IPS-15b (cell line): ENCODE measurements at regions not wholly inside any gene's neighbourhood (a gene's known extent, or its start where the extent isn't known, plus 50 kb on each side); places are given as distances from the start of the nearest gene placed in this dataset.
"Not testable (repeated sequence)": the region's sequence is repeated elsewhere in the genome, so short reads cannot be mapped to it uniquely, and the experiment has no call there.

Experiments
- H3K27me3 ChIP-seq: one replicate; pipeline ENCODE4 v1.6.1; 2013; ENCODE audit warnings: low read length; ENCODE audit not compliant: control insufficient read depth, insufficient read depth
- H3K36me3 ChIP-seq: one replicate; pipeline ENCODE4 v1.6.1; 2013; ENCODE audit warnings: low read length; ENCODE audit not compliant: control insufficient read depth, insufficient read depth
- H3K4me1 ChIP-seq: one replicate; pipeline ENCODE4 v1.6.1; 2013; ENCODE audit warnings: mild to moderate bottlenecking, low read length; ENCODE audit not compliant: control insufficient read depth, insufficient read depth
- H3K4me3 ChIP-seq: one replicate; pipeline ENCODE4 v1.5.1; 2013; ENCODE audit warnings: low read depth, low read length
- H3K9ac ChIP-seq: one replicate; pipeline ENCODE4 v1.6.1; 2013; ENCODE audit warnings: low read depth, mild to moderate bottlenecking, low read length
- H3K9me3 ChIP-seq: one replicate; pipeline ENCODE4 v1.6.1; 2013; ENCODE audit warnings: mild to moderate bottlenecking, low read length; ENCODE audit not compliant: control insufficient read depth, insufficient read depth

DNA sequence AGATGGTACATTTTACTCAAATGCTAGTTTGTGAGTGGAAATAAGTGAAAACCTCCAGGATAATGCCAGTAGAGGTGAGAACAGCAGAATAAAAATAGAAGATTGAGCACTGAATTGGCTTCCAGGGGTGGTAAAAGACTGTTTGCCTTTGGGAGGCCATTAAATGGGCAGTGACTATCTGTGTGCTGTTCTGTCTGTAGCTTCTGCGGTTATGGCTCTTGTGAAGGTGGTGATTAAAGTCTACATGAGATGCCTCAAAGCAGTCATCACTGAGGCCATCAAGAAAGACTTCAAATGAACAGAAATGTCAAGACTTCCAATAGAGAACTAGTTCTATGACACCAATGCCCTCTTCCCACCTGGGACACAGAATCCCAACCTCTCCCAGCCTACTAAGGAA, 108.8 kb downstream of the EFHB start:
- Histone ChIP-seq H3K9ac (no peak overlapping the region), H3K4me3 (no peak overlapping the region), H3K4me1 (no peaks in the 10 kb centered on the region), H3K9me3 (no peaks in the 10 kb centered on the region), H3K27me3 (no peaks in the 10 kb centered on the region), H3K36me3 (no peaks in the 10 kb centered on the region)

DNA sequence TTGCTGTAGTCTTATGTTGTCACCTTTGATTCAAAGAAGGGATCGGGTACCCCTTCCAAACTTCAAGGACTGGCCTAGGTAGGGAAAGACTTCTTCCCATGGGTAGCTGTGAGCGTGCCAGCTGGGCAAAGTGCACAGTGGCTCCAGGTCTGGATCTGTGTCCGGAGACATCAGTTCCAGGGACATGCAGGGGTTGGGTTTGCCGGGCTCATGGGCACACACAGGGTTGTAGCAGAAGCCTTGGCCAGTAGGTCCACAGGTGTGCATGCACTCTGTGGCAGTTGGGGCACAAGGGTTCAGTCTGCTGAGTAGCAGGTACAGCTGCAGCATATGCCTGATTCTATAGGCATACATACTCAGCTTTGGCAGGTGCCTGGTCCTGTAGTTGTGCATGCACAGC, 111.2 kb downstream of the EFHB start:
- Histone ChIP-seq H3K36me3 (no peaks in the 10 kb centered on the region), H3K9me3 (no peaks in the 10 kb centered on the region), H3K9ac (no peak overlapping the region), H3K4me3 (no peak overlapping the region), H3K27me3 (no peaks in the 10 kb centered on the region), H3K4me1 (no peaks in the 10 kb centered on the region)

DNA sequence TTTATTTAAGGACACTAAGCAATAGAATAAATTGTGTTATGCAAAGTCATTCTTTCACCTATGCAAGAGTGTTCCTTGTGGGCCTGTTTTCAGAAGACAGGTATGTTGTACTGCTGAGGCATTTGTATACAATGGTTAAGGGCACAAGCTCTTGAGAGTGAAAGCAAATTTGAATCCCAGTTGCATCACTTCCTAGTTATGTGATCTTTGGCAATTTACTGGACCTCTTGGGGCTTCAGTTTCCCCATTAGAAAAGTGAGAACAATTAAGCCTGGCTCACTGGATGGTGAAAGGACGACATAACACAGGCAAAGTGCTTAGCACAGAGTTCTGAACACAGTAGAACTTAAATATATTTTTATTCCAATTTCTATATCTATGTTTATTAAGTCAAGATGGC, 117.4 kb downstream of the EFHB start:
- no peak overlapping the region for H3K4me3 ChIP-seq
- H3K9me3 ChIP-seq: no peaks in the 10 kb centered on the region
- H3K36me3 ChIP-seq: no peaks in the 10 kb centered on the region
- no peak overlapping the region for H3K9ac ChIP-seq
- H3K4me1 ChIP-seq: no peaks in the 10 kb centered on the region
- H3K27me3 ChIP-seq: no peaks in the 10 kb centered on the region

DNA sequence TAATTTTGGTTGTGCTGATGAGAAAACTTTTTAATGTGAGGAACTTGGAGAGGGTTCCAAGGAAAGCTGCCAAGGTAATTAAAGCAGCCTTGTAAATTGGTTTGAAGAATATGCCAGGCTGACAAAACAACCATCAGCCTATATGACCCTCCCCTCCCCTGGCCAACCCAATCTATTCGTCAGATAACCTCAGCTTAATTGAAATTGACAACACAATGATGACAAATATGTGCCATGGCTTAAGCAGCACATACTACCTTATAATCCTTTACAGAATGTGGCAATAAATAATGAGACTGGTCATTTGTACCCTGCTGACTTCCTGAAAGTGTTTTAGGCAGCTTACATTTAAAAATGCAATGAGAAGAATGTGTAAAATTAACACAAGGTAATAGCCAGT, 118.2 kb downstream of the EFHB start:
- Histone ChIP-seq H3K9ac (no peak overlapping the region), H3K27me3 (no peaks in the 10 kb centered on the region), H3K4me1 (no peaks in the 10 kb centered on the region), H3K4me3 (no peak overlapping the region), H3K36me3 (no peaks in the 10 kb centered on the region), H3K9me3 (no peaks in the 10 kb centered on the region)

DNA sequence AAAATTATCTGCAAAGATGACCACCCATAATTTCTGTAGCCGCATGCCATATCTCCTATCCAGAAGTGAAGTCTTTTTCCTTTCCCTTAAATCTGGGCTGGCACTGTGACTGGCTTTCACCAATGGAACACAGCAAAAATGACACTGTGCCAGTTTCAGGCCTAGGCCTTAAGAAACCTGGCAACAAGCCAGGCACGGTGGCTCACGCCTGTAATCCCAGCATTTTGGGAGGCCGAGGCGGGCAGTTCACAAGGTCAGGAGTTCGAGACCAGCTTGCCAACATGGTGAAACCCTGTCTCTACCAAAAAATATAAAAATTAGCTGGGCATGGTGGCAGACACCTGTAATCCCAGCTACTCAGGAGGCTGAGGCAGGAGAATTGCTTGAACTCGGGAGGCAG, 120.3 kb downstream of the EFHB start:
- H3K27me3 ChIP-seq, H3K36me3 ChIP-seq, H3K9me3 ChIP-seq, H3K4me1 ChIP-seq, H3K4me3 ChIP-seq, H3K9ac ChIP-seq: not testable (repeated sequence)

DNA sequence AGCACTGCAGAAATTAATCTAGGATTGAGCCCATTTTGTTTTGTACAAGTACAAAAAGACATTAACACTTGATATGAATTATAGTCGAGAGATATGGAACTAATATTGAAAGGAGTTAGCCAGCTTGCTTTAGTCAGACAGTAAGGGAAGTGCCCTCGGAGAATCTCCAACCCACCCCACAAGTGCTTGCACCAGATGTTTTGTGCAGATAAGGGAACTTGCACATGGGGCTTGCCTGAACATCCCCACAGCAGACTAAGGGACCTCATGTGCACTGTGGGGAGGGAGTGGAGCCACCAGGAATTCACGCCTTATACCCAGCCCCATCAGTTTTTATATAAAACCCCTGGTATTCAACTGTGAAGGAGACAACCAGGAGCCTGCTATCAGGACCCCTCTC, 122.3 kb downstream of the EFHB start:
- Histone ChIP-seq H3K9ac (no peak overlapping the region), H3K9me3 (no peaks in the 10 kb centered on the region)

DNA sequence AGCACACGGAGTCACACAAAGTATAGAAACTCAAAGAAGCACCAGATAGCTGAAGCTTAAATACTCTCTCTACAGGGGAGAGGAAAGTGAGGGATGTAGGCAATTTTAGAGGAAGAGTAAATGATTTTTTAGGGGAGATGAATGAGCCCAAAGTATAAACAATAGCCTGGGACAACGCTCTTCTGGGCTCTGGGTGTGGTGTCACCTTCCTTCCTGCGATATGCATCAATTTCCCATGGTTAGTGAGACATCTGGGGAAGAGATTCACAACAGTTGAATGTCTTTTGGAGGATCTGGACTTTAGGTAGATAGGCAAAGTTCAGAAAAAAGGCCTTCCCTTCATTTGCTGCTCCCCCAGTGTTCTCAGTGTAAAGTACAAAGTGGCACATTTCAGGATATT, 125.2 kb downstream of the EFHB start:
- no peak overlapping the region for H3K9ac ChIP-seq
- H3K27me3 ChIP-seq: no peaks in the 10 kb centered on the region
- H3K36me3 ChIP-seq: no peaks in the 10 kb centered on the region
- H3K4me1 ChIP-seq: peaks cover 12% of the 10 kb centered on the region
- H3K9me3 ChIP-seq: no peaks in the 10 kb centered on the region
- no peak overlapping the region for H3K4me3 ChIP-seq

More for the DNA sequence above, 122.3 kb downstream of the EFHB start:
- Histone ChIP-seq H3K36me3 (no peaks in the 10 kb centered on the region), H3K4me3 (no peak overlapping the region), H3K27me3 (no peaks in the 10 kb centered on the region), H3K4me1 (peaks cover 12% of the 10 kb centered on the region)

DNA sequence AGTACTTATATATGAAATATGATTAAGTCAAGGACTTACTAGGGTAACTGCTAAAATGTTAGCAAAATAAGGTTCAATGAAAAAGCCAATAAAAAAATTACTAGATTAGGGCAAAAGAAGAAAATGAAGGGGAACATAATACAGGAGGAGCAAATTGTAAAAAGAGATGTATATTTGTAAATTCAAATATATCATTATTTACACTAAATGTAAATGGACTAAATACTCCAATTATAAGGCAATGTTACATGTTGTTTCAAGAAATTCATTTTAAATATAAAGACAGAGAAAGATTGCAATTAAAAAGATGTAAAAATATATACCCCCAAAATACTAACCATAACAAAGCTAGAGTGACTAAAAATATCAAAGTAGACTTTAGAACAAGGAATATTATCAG, 134.1 kb downstream of the EFHB start:
- H3K27me3 ChIP-seq: no peaks in the 10 kb centered on the region
- no peak overlapping the region for H3K9ac ChIP-seq
- H3K4me1 ChIP-seq: no peaks in the 10 kb centered on the region
- H3K36me3 ChIP-seq: no peaks in the 10 kb centered on the region
- H3K4me3 ChIP-seq: no peak overlapping the region
- H3K9me3 ChIP-seq: peaks cover 6% of the 10 kb centered on the region

DNA sequence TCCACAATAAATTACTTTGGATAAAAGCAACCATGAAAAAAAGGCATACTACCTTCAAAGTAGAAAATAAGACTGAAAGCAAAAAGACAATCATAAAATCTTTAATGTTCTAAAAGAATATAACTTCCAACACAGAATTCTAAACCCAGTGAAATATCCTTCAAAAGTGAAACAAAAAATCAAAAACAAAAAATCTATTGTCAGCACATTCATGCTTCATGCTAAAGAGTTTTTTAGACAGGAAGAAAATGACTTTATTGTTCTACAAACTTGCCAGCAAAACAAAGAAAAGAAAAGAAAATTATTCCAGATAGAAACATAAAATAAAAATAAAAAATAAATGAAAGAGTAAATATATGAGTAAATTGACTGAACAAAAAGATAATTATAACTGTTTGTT, 134.9 kb downstream of the EFHB start:
- H3K9ac ChIP-seq: no peak overlapping the region
- H3K4me3 ChIP-seq: no peak overlapping the region
- peaks cover 6% of the 10 kb centered on the region for H3K9me3 ChIP-seq
- H3K4me1 ChIP-seq: no peaks in the 10 kb centered on the region
- H3K27me3 ChIP-seq: no peaks in the 10 kb centered on the region
- no peaks in the 10 kb centered on the region for H3K36me3 ChIP-seq

DNA sequence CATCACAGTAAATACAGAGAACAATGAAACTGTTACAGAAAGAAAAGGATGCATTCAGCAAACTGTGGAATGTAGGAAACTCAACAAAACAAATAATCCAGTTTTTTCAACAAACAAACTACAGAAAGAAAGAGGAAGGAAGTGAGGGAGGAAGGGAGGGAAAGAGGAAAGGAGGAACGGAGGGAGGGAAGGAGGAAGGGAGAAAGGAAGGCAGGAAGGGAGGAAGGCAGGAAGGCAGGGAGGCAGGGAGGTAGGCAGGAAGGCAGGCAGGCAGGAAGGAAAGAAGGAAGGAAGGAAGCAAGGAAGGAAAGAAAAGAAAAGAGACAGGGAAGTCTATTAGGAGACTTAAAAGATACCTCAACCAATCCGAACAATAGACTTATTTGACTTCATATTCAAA, 135.7 kb downstream of the EFHB start:
- no peak overlapping the region for H3K4me3 ChIP-seq
- H3K9me3 ChIP-seq: peaks cover 2% of the 10 kb centered on the region
- H3K36me3 ChIP-seq: no peaks in the 10 kb centered on the region
- H3K4me1 ChIP-seq: no peaks in the 10 kb centered on the region
- H3K9ac ChIP-seq: no peak overlapping the region
- no peaks in the 10 kb centered on the region for H3K27me3 ChIP-seq

DNA sequence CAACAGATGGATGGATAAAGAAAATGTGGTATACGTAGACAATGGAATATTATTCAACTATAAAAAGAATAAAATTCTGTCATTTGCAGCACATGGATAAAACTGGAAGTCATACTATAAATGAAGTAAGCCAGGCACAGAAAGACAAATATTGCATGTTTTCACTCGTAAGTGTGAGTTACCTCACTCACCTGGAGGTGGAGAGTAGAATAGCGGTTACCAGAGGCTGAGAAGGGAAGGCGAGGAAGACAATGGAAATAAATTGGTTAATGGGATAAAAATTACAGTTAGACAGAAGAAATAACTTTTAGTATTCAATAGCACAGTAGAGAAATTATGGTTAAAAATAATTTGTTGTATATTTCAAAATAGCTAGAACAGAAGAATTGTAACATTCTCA, 141.6 kb downstream of the EFHB start:
- Histone ChIP-seq H3K9me3 (no peaks in the 10 kb centered on the region), H3K9ac (no peak overlapping the region), H3K36me3 (no peaks in the 10 kb centered on the region), H3K4me3 (no peak overlapping the region), H3K27me3 (no peaks in the 10 kb centered on the region), H3K4me1 (no peaks in the 10 kb centered on the region)

DNA sequence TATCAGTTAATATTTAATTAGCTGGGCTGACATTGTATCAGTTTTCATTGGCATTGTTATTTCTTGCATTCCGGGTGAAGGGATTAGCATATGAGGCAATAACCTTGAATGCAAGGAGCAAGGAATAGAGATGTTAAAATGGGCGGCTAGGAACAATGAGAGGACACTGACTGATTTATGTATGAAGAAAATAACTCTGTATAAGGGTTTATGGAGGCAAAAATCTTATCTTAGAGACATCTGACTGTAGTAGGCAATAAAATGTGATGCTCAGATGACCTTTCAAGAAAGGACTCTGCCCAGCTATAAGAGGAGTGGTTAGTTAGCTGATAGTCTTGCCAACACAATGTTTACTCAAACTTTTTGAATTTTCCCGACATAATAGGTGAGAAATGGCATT, 158.3 kb downstream of the EFHB start:
- H3K9me3 ChIP-seq: no peaks in the 10 kb centered on the region
- peaks cover 13% of the 10 kb centered on the region for H3K4me1 ChIP-seq
- H3K27me3 ChIP-seq: no peaks in the 10 kb centered on the region
- H3K36me3 ChIP-seq: no peaks in the 10 kb centered on the region
- no peak overlapping the region for H3K4me3 ChIP-seq
- no peak overlapping the region for H3K9ac ChIP-seq

DNA sequence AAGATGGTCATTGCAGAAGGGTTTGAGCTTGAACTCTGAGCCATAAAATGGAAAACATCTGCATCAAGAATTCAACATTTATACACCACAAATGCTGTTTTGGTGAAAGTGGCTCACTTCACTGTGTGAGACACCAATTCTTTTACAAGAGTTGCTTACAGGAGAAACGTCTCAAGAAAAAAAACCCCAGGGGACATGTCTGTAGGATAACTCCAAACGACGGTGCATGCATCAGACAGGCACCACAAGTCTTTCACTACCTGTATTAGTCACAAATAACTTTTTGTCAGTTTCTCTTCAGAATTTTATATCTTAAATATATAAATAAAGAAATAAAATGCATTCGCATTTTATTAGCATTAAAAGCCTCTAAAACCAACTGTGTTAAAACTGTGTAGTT, 164.3 kb downstream of the EFHB start:
- no peaks in the 10 kb centered on the region for H3K4me1 ChIP-seq
- no peak overlapping the region for H3K9ac ChIP-seq
- no peak overlapping the region for H3K4me3 ChIP-seq

More for the DNA sequence above, 164.3 kb downstream of the EFHB start:
- H3K27me3 ChIP-seq: no peaks in the 10 kb centered on the region
- H3K36me3 ChIP-seq: no peaks in the 10 kb centered on the region
- H3K9me3 ChIP-seq: no peaks in the 10 kb centered on the region
